Chondrocyte (in vitro differentiated cells): ENCODE measurements at regions not wholly inside any gene's neighbourhood (a gene's known extent, or its start where the extent isn't known, plus 50 kb on each side); places are given as distances from the start of the nearest gene placed in this dataset.

Experiments
- DNase-seq: peaks from one replicate; pipeline ENCODE4 v3.0.0; 2021; ENCODE audit warnings: mixed read lengths, low spot score
- H3K27ac Mint-ChIP-seq: one replicate; pipeline ENCODE4 v1.8.0; 2021; ENCODE audit warnings: mild to moderate bottlenecking, moderate library complexity, mixed read lengths; ENCODE audit not compliant: unreplicated experiment
- H3K27me3 Mint-ChIP-seq: 2 replicates; pipeline ENCODE4 v1.8.0; 2021; ENCODE audit warnings: low read depth, mixed read lengths
- H3K36me3 Mint-ChIP-seq: 2 replicates; pipeline ENCODE4 v1.8.0; 2021; ENCODE audit warnings: low read depth, mixed read lengths
- H3K4me1 Mint-ChIP-seq: 2 replicates; pipeline ENCODE4 v1.8.0; 2021; ENCODE audit warnings: low read depth, mild to moderate bottlenecking, mixed read lengths
- H3K4me3 Mint-ChIP-seq: one replicate; pipeline ENCODE4 v1.8.0; 2021; ENCODE audit warnings: mild to moderate bottlenecking, moderate library complexity, mixed read lengths; ENCODE audit not compliant: unreplicated experiment
- H3K9me3 Mint-ChIP-seq: 2 replicates; pipeline ENCODE4 v1.8.0; 2021; ENCODE audit warnings: low read depth, mixed read lengths
- CTCF ChIP-seq: fragments of 200-600 bp; sonication (generic); IDR thresholded peaks from 2 replicates; pipeline ENCODE4 v1.5.0; 2021; ENCODE audit warnings: antibody characterized with exemption, mild to moderate bottlenecking, moderate library complexity

DNA sequence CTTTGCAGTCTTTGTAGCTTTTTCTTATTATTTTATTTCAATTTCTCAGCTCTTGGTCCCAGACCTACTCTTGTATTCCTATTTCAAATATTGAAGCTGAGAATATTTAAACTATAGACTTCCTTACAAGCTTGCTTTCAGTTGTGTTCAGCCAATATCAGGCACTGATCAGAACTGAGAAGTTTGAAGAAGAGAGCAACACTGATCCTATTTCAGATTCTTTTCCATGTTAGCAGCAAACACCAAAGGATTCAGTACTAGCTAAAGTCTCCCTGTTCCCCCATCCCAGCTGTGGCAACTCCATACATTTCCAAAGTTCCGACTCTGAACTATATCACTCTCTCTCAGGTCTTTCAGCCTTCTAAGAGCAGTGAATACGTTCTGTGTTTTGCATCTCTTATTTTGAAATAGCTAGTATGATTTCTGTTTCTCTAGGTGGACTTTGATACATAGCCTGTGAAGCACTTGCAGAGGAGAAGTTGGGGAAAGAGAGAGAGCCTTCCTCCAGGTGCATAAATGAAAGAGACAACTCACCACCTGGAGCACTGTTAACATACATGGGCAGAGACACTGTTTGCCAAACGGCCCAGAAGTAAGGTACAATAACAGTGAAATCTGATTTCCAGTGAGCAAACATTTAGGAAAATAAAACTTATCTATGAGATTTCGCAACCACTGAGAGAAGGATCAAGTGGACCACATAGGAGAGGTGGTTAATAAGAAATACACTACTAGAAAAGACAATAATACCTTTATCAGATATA, 135.0 kb upstream of the ZNF804A start:
- peaks cover 20% of the 10 kb centered on the region for H3K27me3 Mint-ChIP-seq

DNA sequence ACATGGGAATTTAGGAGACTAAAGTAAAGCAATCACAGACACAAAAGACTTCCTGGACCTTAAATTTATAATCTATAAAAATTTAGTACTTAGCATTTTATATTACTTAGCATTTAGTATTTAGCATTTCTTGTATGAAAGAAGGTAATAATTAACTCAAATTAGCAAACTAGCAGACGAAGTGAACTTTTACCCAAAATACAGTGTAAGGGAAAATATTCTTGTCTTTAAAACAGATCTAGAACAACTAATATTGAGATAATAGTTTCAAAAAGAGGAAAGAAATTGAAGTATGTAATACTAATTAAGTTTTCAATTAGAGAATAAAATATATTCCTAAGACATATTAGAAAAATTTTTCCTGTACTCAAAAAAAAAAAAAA, 134.5 kb upstream of the ZNF804A start:
- TF ChIP-seq CTCF: no peak
- H3K4me3 Mint-ChIP-seq: no peak overlapping the region
- DNase-seq: no peak
- no peaks in the 10 kb centered on the region for H3K4me1 Mint-ChIP-seq
- H3K27me3 Mint-ChIP-seq: peaks cover 20% of the 10 kb centered on the region
- H3K9me3 Mint-ChIP-seq: no peaks in the 10 kb centered on the region
- no peaks in the 10 kb centered on the region for H3K36me3 Mint-ChIP-seq
- no peak overlapping the region for H3K27ac Mint-ChIP-seq

More for the DNA sequence above, 135.0 kb upstream of the ZNF804A start:
- H3K27ac Mint-ChIP-seq: no peak overlapping the region
- TF ChIP-seq CTCF: no peak
- no peak overlapping the region for H3K4me3 Mint-ChIP-seq
- H3K9me3 Mint-ChIP-seq: no peaks in the 10 kb centered on the region
- H3K4me1 Mint-ChIP-seq: no peaks in the 10 kb centered on the region
- no peak for DNase-seq
- no peaks in the 10 kb centered on the region for H3K36me3 Mint-ChIP-seq

DNA sequence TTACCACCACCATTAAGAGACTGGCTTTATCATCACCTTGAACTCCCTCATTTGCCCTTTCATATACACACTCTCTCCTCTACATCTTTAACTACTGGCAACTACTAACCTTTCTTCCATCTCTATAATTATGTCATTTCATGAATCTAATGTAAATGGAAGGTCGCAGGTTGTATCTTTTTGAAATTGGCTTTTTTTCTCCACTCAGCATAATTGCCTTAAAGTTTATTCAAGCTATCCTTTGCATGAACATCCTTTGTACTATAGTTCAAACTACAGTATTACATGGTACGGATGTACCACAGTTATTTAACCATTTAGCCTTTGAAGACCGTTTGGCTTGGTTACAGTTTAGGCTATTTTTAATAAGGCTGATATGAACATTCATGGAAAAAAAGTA, 129.5 kb upstream of the ZNF804A start:
- H3K36me3 Mint-ChIP-seq: no peaks in the 10 kb centered on the region
- H3K4me1 Mint-ChIP-seq: no peaks in the 10 kb centered on the region
- H3K27ac Mint-ChIP-seq: no peak overlapping the region
- no peak overlapping the region for H3K4me3 Mint-ChIP-seq
- no peak for TF ChIP-seq CTCF
- no peaks in the 10 kb centered on the region for H3K9me3 Mint-ChIP-seq
- no peak for DNase-seq
- peaks cover 12% of the 10 kb centered on the region for H3K27me3 Mint-ChIP-seq

DNA sequence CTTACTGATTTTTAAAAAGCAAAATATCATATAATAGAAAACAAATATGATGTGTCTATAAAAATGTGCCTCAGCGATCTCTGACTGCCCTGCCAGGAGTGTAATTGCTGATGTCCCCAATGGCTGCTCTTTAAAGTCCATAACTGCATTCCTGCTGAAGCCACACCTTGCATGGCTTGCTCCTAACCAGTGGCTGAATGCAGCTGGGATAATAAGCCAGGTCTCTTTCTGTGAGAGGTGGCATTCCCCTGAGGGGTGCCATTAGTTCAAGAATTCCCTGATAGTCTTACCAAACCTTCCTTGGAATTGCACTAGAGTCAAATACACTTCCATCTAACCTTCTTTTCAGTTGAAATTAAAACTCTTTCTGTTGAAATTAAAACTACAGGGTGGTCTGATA, 125.8 kb upstream of the ZNF804A start:
- H3K36me3 Mint-ChIP-seq: no peaks in the 10 kb centered on the region
- DNase-seq: no peak
- H3K9me3 Mint-ChIP-seq: no peaks in the 10 kb centered on the region
- H3K4me3 Mint-ChIP-seq: no peak overlapping the region
- H3K27ac Mint-ChIP-seq: no peak overlapping the region
- peaks cover 7% of the 10 kb centered on the region for H3K27me3 Mint-ChIP-seq
- H3K4me1 Mint-ChIP-seq: no peaks in the 10 kb centered on the region
- TF ChIP-seq CTCF: no peak

GRCh38 chr2:184481865-184482264, 116.5 kb upstream of the ZNF804A start:
- Mint-ChIP-seq H3K27ac (no peak overlapping the region), H3K36me3 (no peaks in the 10 kb centered on the region), H3K27me3 (peaks cover 9% of the 10 kb centered on the region), H3K9me3 (no peaks in the 10 kb centered on the region), H3K4me3 (no peak overlapping the region), H3K4me1 (no peaks in the 10 kb centered on the region)
- TF ChIP-seq CTCF: no peak
- DNase-seq: no peak
